GM19023 (cell line): ENCODE measurements at regions not wholly inside any gene's neighbourhood (a gene's known extent, or its start where the extent isn't known, plus 50 kb on each side); places are given as distances from the start of the nearest gene placed in this dataset.

Experiments
- ATAC-seq: cut with Tn5 transposase; IDR thresholded peaks from one replicate; pipeline ENCODE4 v1.9.1; 2021; ENCODE audit warnings: mild to moderate bottlenecking, moderate library complexity; ENCODE audit not compliant: unreplicated experiment

DNA sequence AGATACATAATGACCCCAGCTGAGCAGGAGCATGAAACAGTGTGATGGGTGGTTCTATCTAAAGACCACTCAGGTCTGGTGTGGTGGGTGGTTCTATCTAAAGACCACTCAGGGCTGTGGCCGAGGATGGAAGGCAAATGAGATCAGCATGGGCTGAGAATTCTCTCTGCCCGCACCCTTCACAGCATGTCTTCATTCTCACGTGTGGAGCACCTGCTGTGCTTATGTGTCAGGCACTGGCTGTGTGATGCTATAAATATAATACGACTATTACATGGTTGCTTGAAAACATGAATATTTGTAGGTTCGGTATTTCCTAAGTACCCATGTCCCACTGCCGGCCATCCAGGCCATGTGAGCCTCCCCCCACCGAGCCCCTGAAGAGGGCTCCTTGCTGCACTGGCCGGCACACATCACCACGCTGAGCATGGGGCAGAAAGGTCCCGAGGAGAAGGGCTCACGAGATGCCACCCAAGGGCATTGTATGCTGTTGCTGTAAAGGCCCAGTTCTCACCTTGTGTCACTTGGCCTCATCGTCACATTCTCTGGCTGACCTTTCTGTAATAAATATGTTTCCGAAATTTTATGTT, 810.2 kb downstream of the UQCRFS1 start:
- no peak for ATAC-seq

DNA sequence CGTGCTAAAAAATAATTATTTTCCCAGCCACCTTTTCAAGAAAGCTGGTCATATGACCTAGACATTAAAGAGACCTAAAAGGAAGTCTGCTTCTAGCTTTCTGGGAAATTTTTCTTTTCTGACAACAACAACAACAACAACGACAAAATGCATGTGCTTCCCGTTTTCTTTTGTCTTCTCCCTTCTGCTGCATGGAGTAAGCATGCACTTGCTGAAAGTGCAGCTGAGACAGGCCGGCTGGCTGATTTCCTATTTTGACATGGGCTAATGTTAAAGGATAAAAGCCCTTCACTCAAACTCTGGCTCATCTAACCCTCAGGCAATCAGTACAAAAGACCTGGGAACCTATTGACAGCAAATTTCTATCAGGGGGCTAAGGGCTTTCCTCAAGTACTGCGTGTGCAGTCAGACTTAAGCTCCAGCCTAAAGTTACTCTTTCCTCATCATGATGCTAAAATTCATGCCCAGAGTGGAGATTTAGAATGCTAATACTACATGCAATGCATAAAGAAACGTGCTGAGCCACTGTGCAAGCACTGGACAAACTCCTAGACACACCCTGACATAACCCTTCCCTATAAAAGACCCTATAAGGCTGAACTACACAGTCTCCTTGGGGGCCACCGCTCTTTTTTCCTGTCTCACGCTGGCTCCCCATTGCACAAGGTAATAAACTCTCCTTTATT, 811.1 kb downstream of the UQCRFS1 start:
- ATAC-seq = no peak

DNA sequence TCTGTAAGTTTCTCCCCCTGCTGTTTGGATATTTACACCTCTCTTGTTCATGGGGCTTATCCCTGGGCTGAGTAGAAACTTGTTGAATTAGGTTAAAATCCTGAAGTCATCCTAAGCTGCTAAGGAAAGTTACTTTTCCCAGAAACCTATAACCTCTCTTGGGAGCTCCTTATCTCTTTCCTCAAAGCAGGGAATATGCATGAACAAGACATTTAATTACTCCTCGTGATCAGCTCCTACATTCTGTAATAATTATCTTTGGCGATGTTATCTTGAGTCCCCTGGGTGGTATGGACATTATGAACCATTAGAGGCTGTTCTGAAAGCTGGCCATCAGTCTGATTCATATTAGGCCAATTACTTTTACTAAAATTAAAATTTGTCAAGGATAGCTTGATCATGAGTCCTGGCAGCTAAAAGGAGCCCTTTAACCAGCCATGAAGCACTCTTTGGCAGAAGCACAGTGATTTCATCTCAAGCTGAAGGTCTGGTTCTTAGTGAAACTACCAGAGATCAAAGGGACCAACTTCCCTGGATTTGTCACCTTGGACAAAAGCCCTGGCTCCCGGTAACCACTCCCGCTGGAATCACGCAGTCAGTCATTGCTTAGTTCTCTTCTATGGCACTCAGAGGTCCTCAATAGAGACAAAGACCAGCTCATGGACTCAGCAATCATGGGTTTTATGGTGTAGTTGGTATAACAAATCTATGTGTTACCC, 811.8 kb downstream of the UQCRFS1 start:
- ATAC-seq = no peak

DNA sequence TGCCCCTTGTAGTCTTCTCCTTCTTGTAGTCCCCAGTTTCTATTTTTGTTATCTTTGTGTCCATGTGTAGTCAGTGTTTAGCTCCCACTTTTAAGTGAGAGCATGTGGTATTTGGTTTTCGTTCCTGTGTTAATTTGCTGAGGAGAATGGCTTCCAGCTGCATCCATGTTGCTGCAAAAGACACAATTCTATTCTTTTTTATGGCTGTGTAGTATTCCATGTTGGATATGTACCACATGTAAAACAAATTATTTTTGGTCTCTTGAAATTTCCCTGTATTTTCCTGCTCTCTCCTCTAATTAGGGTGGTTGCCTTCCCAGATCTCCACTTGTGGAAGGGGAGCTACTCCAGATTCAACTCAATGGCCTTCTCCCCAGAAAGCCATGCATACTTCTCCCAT, 813.8 kb downstream of the UQCRFS1 start:
- ATAC-seq = no peak

DNA sequence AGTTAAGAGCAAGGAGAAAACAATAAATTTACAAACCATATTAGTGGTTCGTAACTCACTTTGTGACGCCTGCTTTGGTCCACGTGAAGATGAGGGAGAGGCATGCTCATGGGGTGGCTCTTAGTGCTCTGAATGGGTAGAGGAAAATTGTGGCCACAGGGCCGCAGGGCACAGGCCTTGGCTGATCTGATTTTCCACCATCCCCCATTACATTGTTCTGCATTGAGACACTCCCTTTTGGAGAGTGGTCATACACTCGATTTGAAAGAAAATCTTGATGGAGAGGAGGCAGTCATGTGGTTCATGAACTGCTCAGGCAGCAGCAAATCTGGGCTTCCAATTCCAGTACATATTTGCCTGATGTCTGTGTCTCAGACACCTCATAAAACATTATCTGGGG, 815.2 kb downstream of the UQCRFS1 start:
- no peak for ATAC-seq

DNA sequence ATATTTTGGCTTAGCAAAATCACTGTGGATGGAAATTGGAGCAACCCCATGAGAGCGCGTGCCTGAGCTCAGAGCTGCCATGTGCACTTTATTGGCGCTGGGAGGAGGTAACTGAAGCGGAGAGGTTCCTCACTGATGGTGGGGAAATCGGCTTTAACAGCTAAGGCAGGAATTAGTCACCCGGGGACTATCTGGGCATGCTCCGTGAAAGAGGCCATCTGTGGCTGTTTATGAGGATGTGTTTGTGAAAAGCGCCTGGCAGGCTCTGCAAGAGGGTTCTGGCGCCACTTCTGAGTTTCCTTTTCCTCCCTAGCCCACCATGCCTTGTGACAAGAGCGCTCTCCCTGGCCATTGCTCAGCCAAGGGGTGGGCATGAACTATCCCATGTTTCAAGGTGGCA, 815.6 kb downstream of the UQCRFS1 start:
- no peak for ATAC-seq

DNA sequence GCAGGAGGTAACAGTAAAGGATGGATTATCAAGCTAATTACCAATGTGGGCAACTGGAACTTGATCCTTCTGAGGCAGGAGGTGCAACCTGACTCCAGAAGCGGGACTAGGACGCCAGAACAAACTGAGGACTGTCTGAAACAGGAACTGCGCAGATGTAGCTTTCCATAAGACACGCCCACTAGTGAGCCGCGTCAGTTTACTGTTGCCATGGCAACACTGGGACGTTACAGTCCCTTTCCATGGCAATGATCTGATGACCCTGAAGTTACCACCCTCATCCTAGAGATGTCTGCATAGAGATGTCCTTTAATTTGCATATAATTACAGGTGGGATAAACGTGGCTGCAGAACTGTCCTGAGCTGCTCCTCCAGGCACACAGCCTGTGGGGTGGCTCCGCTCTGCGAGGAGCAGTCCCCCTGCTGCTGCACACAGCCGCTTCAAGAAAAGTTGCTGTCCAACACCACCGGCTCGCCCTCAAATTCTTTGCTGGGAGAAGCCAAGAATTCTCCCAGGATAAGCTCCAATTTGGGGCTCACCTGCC, 816.6 kb downstream of the UQCRFS1 start:
- no peak for ATAC-seq

DNA sequence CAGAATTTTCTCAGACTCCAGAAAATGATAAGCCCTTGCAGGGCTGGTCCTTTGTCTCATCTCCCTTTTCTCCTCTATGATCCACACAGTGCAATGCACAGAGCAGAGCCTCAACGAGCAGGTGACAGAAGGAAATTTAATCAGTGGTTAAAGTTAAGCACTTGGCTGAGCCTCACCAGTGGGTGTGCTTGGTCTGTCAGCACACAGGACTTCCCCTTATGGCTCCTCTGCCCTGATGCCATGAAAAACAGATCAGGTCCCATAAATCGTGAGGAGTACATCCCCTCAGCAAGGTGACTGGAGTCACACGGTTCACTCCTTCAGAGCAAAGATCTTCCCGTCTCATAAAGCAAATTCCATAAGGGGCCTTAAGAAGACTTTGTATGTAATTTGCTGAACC, 818.2 kb downstream of the UQCRFS1 start:
- ATAC-seq = no peak

DNA sequence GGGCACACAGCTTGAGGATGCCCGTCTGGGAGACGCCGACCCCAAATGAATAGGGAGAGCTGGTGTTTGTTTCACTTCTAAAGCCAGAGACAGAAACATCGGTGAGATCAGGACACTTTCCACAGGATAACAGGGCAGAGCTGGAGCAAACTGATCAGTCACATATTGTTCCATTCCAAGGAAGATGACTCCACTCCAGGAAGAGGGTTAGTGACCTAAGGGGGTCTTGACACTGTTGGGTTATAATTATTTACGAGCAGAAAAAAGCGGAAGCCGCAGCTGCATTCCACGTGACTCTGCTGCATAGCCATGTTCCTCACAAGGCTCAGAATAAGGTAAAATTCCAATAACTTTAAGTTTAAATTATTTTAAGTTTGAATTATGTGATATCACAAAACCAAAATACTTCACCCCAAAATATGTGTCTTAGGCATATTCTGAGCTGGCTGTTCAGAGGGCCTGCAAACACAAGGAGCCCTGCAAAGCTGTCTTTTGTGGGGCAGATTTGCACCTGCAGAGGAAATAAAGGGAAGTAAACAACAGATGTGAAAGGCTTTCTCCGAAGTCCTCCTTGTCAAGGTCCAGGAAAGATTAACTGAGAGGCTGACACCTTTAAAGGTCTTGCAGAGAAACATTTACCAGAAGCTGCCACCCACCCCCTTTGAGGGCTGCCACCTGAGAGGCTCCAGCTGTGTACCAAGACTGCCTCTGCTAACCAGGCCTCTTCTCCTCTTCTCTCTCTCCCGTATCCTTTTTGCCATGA, 819.2 kb downstream of the UQCRFS1 start:
- no peak for ATAC-seq

DNA sequence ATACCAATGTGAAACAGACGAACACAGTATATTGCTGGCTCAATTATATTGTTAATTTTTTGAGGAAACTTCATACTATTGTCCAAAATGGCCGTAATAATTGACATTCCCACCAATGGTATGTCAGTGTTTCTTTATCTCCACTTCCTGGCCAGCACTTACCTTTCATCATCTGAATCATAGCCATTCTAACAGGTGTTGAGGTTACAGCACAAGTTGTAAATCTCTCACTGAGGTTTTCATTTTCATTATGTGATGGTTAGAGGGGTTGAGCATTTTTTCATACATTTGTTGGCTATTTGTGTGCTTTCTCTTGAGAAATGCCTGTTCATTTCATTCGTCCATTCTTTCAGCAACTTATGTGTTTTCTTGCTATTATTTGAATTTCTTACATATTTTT, 824.0 kb downstream of the UQCRFS1 start:
- ATAC-seq = no peak

DNA sequence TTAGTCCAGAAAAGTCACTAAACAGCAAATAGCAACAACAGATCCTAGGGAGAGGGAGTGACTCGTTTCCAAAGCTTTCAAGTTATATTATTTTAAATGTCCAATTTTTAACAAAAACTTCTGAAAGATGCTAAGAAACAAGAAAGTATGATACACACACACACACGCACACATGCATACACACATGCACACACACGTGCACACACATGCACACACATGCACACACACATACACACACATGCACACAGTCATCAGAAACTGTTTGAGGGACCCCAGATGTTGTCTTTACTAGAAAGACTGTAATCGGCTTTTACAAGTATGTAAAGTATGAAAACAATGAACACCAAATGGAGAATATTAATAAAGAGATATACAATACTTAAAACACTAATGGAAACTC, 825.4 kb downstream of the UQCRFS1 start:
- no peak for ATAC-seq

DNA sequence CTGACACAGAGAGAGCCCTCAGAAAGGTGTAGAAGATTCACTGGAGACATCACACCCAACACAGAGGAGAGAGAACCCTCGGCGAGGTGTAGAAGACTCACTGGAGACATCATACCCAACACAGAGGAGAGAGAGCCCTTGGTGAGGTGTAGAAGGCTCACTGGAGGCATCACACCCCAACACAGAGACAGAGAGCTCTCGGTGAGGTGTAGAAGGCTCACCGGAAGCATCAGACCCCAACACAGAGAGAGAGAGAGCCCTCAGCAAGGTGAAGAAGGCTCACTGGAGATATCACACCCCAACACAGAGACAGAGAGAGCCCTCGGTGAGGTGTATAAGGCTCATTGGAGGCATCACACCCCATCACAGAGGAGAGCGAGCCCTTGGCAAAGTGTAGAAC, 826.5 kb downstream of the UQCRFS1 start:
- ATAC-seq = no peak

DNA sequence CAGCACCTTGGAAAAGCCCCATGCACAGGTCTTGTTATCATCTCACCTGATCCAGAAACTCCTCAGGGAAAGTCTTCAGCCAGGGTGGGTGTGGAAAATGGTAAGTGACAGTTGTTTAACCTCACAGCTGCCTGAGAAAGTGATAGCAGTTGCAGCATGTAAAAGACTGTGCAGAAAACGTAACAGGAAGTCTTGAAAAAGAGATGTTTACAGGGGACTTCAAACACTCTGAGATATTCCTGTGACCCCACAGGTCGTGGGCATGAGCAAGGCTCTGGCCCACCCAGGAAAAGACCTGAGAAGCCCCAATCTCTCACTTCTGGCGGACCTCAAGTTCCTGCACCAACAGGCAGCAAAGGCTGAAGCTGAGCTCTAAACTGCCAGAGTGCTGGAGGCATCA, 826.9 kb downstream of the UQCRFS1 start:
- ATAC-seq = no peak

DNA sequence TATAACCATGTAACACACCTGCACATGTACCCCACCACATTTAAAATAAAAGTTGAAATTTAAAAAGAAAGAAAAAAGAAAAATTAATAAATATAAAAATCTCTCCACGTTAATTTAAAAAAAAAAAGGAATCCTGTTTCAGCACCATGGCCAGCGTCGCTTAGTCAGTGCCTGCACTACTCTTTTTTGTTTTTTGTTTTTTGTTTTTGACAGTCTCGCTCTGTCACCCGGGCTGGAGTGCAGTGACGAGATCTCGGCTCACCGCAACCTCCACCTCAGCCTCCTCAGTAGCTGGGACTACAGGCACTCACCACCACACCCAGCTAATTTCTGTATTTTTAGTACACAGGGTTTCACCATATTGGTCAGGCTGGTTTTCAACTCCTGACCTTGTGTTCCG, 835.9 kb downstream of the UQCRFS1 start:
- no peak for ATAC-seq

DNA sequence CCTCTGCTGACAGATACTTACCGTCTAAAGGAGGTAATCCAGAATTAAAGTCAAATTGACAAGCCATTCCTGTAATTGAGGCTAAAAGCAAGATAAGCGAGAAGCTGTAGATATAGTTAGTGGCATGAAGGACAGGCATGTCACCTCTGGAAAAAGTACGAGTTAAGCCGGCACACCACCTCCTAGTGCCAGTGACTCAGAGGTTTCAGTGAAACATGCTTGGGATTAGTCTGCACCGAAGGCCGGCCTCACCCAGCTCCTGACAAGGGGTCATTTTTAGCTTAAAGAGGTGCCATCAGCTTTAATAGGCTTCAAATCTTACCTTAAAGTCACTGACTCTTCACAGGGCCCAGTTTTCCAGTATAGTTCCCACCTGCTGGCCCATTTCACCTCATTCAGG, 838.0 kb downstream of the UQCRFS1 start:
- no peak for ATAC-seq

DNA sequence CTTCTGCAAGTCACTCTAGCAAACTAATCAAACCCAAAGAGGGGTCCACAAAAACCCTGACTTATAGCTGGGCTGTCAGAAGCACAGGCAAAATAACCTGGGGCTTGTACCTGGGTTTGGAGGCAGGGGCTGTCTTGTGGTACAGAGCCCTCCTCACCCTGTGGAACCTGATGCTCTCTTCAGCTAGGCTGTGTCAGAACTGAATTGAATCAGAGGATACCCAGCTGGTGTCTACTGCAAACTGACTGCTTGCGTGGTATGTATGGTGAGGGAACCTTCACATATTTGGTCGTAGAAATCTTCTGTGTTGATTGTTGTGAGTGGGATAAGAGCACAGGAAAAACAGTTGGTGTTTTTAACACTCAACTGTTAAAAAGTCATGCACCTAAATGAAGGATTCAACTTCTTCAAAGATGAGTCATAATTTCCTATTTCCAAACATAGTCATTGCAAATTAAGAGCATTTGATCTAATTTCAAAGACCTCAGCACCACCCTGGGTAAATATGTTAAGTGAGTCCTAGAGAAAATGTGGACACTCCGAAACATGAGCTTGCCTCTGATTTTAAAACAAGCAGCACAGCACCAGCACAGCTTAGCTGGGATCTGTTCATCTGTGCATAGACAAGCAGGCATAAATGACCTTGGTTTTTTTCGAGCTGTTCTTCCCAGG, 840.2 kb downstream of the UQCRFS1 start:
- ATAC-seq = no peak

DNA sequence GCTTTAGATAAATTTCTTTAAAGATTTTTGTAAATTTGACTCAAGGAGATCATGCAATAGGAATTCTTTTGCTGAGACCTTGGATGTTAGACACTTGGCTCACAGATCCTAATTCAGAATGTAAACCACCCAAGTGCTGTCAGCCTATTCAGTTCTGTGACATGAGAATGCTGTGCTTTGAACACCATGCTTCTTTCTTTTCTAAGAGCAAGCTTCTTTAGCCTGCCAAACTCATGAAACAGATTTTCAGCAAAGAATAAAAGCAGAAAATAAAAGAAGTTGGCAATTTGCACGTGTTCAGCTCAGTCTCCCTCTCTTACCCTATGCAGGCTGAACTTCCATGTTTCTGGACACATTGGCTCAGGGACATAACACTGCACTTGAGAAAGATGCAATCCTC, 845.8 kb downstream of the UQCRFS1 start:
- ATAC-seq = no peak

DNA sequence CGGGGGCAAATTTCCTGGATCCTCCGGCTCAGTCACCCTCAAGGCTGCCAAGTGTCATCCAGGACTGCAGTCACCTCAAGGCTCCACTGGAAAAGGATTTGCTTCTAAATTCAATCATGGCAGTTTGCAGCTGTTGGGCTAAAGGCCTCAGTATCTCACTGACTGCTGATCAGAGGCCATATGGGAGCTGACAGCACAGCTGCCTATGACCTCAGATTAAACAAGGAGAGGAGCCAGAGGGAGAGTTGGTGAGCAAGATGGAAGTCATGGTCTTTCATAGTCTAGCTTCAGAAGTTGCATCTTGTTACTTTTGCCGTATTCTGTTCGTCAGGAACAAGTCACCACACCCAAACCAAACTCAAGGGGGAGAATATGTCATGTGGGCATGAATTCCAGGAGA, 849.7 kb downstream of the UQCRFS1 start:
- ATAC-seq = no peak

DNA sequence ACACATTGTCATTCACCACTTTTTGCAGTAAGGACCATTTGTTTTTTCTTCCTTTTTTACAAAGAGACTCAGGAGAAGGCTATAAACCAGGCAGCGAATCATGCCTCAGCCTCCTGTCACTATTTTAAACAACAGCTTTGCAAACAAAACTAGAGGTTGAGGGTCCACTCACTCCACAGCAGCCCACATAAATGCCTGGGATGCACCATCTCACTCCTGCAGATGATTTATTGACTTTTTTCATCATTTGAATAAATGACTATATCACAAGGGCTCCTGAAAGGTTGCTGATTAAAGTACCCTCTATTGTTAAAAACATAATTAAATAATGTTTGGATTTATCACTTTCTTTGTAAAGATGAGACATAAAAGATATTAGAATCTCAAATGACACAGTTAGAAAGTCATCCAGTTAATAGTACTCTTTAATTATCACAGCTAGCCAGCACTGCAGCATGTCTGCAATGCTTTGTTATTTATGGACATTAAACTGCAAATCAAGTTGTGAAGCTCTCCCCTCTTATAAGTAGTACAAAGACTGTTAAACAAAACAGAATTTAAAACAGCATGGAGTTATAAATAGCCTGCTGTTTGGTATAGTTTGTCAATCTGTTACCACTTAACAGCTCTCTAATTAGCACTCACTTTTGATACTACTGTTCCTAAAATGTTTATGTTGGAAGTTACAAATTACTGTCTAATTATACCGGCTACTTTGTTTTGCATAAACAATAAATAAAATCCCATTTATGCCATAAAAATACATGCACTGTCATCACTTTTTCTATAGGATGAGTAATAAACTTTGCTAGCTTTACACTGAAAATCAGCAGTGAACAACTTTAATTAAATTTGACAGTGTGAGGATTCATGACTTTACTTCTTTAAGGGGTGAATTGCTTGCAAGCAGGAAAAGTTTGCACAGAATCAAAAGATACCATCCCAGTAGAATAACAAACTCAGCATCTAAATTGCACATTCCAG, 853.2 kb downstream of the UQCRFS1 start:
- no peak for ATAC-seq

DNA sequence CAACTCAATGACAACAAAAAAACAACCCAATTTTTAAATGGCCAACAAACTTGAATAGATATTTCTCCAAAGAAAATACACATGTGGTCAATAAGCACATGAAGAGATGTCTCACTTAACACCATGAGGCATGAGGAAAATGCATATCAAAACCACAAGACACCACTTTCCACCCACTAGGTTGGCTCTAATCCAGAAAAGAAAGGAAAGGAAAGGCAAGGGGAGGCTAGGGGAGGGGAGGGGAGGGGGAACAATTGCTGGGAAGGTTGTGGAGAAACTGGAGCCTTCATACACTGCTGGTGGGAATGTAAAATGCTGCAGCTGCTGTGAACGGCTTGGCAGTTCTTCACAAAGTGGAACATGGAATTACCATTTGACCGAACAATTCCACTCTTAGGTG, 854.3 kb downstream of the UQCRFS1 start:
- no peak for ATAC-seq
